ENCODE measurements at regions not wholly inside any gene's neighbourhood (a gene's known extent, or its start where the extent isn't known, plus 50 kb on each side); places are given as distances from the start of the nearest gene placed in this dataset.

GRCh38 chr2:38164881-38165280, 88.9 kb upstream of the CYP1B1 start:
- no peak for TF ChIP-seq CTCF (IDR thresholded peaks at IDR 0.05; ENCODE audit: low read length)
- no peak for TF ChIP-seq EZH2 (optimal IDR thresholded peaks at IDR 0.05; ENCODE audit: low read depth, low read length)

Data from MM.1S (cell line).